HEK293 (cell line): ENCODE measurements at regions not wholly inside any gene's neighbourhood (a gene's known extent, or its start where the extent isn't known, plus 50 kb on each side); places are given as distances from the start of the nearest gene placed in this dataset.
"Not testable (repeated sequence)": the region's sequence is repeated elsewhere in the genome, so short reads cannot be mapped to it uniquely, and the experiment has no call there.

Source experiments
- CTCF ChIA-PET: fragments of 350-600 bp; formaldehyde crosslinking; extraction: SDS; loops from one replicate; lab custom pipeline; 2021; ENCODE audit warnings: antibody characterized with exemption; lab: Yijun Ruan, JAX
- POLR2A ChIA-PET: fragments of 300-600 bp; formaldehyde crosslinking; extraction: SDS; loops from one replicate; lab custom pipeline; 2020; ENCODE audit warnings: antibody characterized with exemption, inconsistent platforms; lab: Yijun Ruan, JAX
- H3K27ac ChIP-seq: fragments of 200-500 bp; sonication (Bioruptor generic); 2 replicates; pipeline ENCODE4 v1.5.1; 2014; ENCODE audit warnings: low read depth, low read length, control low read depth, inconsistent platforms; ENCODE audit errors: extremely low read depth
- H3K36me3 ChIP-seq, 2 experiments: fragments of 200-500 bp in 1 of 2; sonication (Bioruptor generic) in 1 of 2; 1 replicate in 1 of 2; 2 replicates in 1 of 2; pipeline ENCODE4 v1.5.1; 2014 to 2017; ENCODE audit warnings: inconsistent platforms in 2 of 2, low read length in 2 of 2; ENCODE audit not compliant: control insufficient read depth in 2 of 2, insufficient read depth in 1 of 2
- H3K4me1 ChIP-seq: fragments of 200-500 bp; sonication (Bioruptor generic); 2 replicates; pipeline ENCODE4 v1.5.1; 2014; ENCODE audit warnings: mild to moderate bottlenecking, low read length, inconsistent platforms; ENCODE audit not compliant: control insufficient read depth, insufficient read depth
- H3K4me3 ChIP-seq: 2 replicates; pipeline ENCODE4 v1.5.1; 2011; ENCODE audit warnings: low read depth, mild to moderate bottlenecking, control low read depth, low read length, moderate library complexity
- H3K9me3 ChIP-seq: fragments of 200-500 bp; sonication (Bioruptor generic); 2 replicates; pipeline ENCODE4 v1.5.1; 2014; ENCODE audit warnings: low read depth, low read length, inconsistent platforms; ENCODE audit not compliant: control insufficient read depth, insufficient read depth
- EGR2 ChIP-seq: fragments of 450-650 bp; formaldehyde crosslinking; IDR thresholded peaks from 2 replicates; pipeline ENCODE4 v1.5.1; 2016; ENCODE audit warnings: low read depth, missing biosample characterization, missing genetic modification characterization
- PRDM1 ChIP-seq: fragments of 450-650 bp; formaldehyde crosslinking; IDR thresholded peaks from 2 replicates; pipeline ENCODE4; 2016; ENCODE audit warnings: missing biosample characterization, missing genetic modification characterization
- SETDB1 ChIP-seq: IDR thresholded peaks from one replicate; pipeline ENCODE4 v1.6.1; 2017; ENCODE audit warnings: mild to moderate bottlenecking, low read length, moderate library complexity, mixed read lengths; ENCODE audit not compliant: insufficient read length
- SP3 ChIP-seq: fragments of 450-650 bp; formaldehyde crosslinking; IDR thresholded peaks from 2 replicates; pipeline ENCODE4 v1.5.1; 2016; ENCODE audit warnings: missing biosample characterization, missing genetic modification characterization
- ZNF18 ChIP-seq: fragments of 450-650 bp; formaldehyde crosslinking; IDR thresholded peaks from 2 replicates; pipeline ENCODE4 v1.5.1; 2016; ENCODE audit warnings: missing biosample characterization, missing genetic modification characterization
- ZNF350 ChIP-seq: fragments of 450-650 bp; formaldehyde crosslinking; IDR thresholded peaks from 2 replicates; pipeline ENCODE4 v1.5.0; 2017; ENCODE audit warnings: missing biosample characterization, mild to moderate bottlenecking, missing genetic modification characterization
- ZNF792 ChIP-seq: fragments of 450-650 bp; formaldehyde crosslinking; IDR thresholded peaks from 2 replicates; pipeline ENCODE4 v1.5.1; 2016; ENCODE audit warnings: missing biosample characterization, missing genetic modification characterization

GRCh38 chr16:21525029-21525895 is 74.1 kb upstream of the METTL9 start:
- H3K4me3 ChIP-seq, H3K36me3 ChIP-seq, H3K27ac ChIP-seq, H3K4me1 ChIP-seq, POLR2A ChIA-PET, H3K9me3 ChIP-seq: not testable (repeated sequence)
- CTCF ChIA-PET, result interaction anchor here (0.7 kb wide), 1 partner anchor 222 kb away, joined by 3 read pairs; no protein-coding TSS in a partner anchor
- TF ChIP-seq ZNF18 (tag by site-specific recombination) (peak; percentile 87), SETDB1 (peak; percentile 11)

- CTCF ChIA-PET, result not testable (repeated sequence)
- peak; percentile 60 for TF ChIP-seq EGR2
Observed at GRCh38 chr16:21525956-21526922, 73.1 kb upstream of the METTL9 start.

GRCh38 chr16:21526923-21527807 is 72.2 kb upstream of the METTL9 start:
- H3K36me3 ChIP-seq, result no peaks in the 10 kb centered on the region
- POLR2A ChIA-PET, result interaction anchor here (0.6 kb wide), 1 partner anchor 27 kb away, joined by 3 read pairs; no protein-coding TSS in a partner anchor
- no peaks in the 10 kb centered on the region for H3K9me3 ChIP-seq
- H3K4me1 ChIP-seq, result no peaks in the 10 kb centered on the region
- no peak overlapping the region for H3K27ac ChIP-seq
- CTCF ChIA-PET, result no interaction called here
- no peak overlapping the region for H3K4me3 ChIP-seq
- no peak for TF ChIP-seq ZNF350 (tag by site-specific recombination)
- TF ChIP-seq PRDM1 (tag by site-specific recombination), result 0 out of 2 replicates have a peak, but pooled peaks have one; percentile 28
- TF ChIP-seq SP3, result no peak
- no peak for TF ChIP-seq ZNF792 (tag by site-specific recombination)

More at GRCh38 chr16:21525956-21526922, 73.1 kb upstream of the METTL9 start:
- H3K4me1 ChIP-seq, H3K9me3 ChIP-seq, H3K27ac ChIP-seq, POLR2A ChIA-PET, H3K4me3 ChIP-seq, H3K36me3 ChIP-seq: not testable (repeated sequence)

GRCh38 chr16:21529060-21529658 is 70.2 kb upstream of the METTL9 start:
- H3K4me1 ChIP-seq, CTCF ChIA-PET, H3K27ac ChIP-seq, H3K4me3 ChIP-seq, H3K36me3 ChIP-seq, POLR2A ChIA-PET, H3K9me3 ChIP-seq: not testable (repeated sequence)

GRCh38 chr16:21530729-21531383 is 68.5 kb upstream of the METTL9 start:
- CTCF ChIA-PET, POLR2A ChIA-PET, H3K4me1 ChIP-seq, H3K27ac ChIP-seq, H3K9me3 ChIP-seq, H3K4me3 ChIP-seq, H3K36me3 ChIP-seq: not testable (repeated sequence)

GRCh38 chr16:21532996-21533395 is 66.4 kb upstream of the METTL9 start:
- H3K4me1 ChIP-seq, H3K4me3 ChIP-seq, POLR2A ChIA-PET, H3K36me3 ChIP-seq, CTCF ChIA-PET, H3K9me3 ChIP-seq, H3K27ac ChIP-seq: not testable (repeated sequence)

- POLR2A ChIA-PET, H3K27ac ChIP-seq, CTCF ChIA-PET, H3K36me3 ChIP-seq, H3K9me3 ChIP-seq, H3K4me3 ChIP-seq, H3K4me1 ChIP-seq: not testable (repeated sequence)
Observed at GRCh38 chr16:21533474-21533873, 65.9 kb upstream of the METTL9 start.
